MG63 (cell line): ENCODE measurements at regions not wholly inside any gene's neighbourhood (a gene's known extent, or its start where the extent isn't known, plus 50 kb on each side); places are given as distances from the start of the nearest gene placed in this dataset.
"Not testable (repeated sequence)": the region's sequence is repeated elsewhere in the genome, so short reads cannot be mapped to it uniquely, and the experiment has no call there.

Experiments used
- DNase-seq: peaks from one replicate; pipeline ENCODE4 v3.0.0-alpha.2; 2020
- H3K27me3 ChIP-seq: fragments of 250-450 bp; sonication (Bioruptor Pico); 2 replicates; pipeline ENCODE4 v1.5.1; 2020; ENCODE audit warnings: mild to moderate bottlenecking, moderate library complexity
- H3K36me3 ChIP-seq: fragments of 250-450 bp; sonication (Bioruptor Pico); 2 replicates; pipeline ENCODE4 v1.5.1; 2020; ENCODE audit warnings: mild to moderate bottlenecking, moderate library complexity
- H3K4me3 ChIP-seq: fragments of 250-450 bp; sonication (Bioruptor Pico); 2 replicates; pipeline ENCODE4 v1.5.1; 2020; ENCODE audit warnings: mild to moderate bottlenecking, moderate library complexity
- H3K9me3 ChIP-seq: fragments of 250-450 bp; sonication (Bioruptor Pico); 2 replicates; pipeline ENCODE4 v1.5.1; 2020; ENCODE audit warnings: mild to moderate bottlenecking, moderate library complexity

- H3K9me3 ChIP-seq: not testable (repeated sequence)
Measured at GRCh38 chr2:180765316-180765715, 215.1 kb upstream of the UBE2E3 start.

GRCh38 chr2:180763263-180763989 lies 217.0 kb upstream of the UBE2E3 start:
- no peaks in the 10 kb centered on the region for H3K36me3 ChIP-seq
- no peaks in the 10 kb centered on the region for H3K27me3 ChIP-seq
- H3K4me3 ChIP-seq: no peak overlapping the region
- H3K9me3 ChIP-seq: no peaks in the 10 kb centered on the region
- DNase-seq: no peak

More at GRCh38 chr2:180765316-180765715, 215.1 kb upstream of the UBE2E3 start:
- not testable (repeated sequence) for H3K27me3 ChIP-seq, H3K4me3 ChIP-seq, H3K36me3 ChIP-seq, DNase-seq

- Histone ChIP-seq H3K27me3 (no peaks in the 10 kb centered on the region), H3K9me3 (no peaks in the 10 kb centered on the region), H3K4me3 (no peak overlapping the region), H3K36me3 (no peaks in the 10 kb centered on the region)
- DNase-seq: no peak
Measured at GRCh38 chr2:180761224-180761623, 219.2 kb upstream of the UBE2E3 start.

- H3K36me3 ChIP-seq: no peaks in the 10 kb centered on the region
- no peaks in the 10 kb centered on the region for H3K9me3 ChIP-seq
- H3K4me3 ChIP-seq: no peak overlapping the region
- DNase-seq: no peak
- no peaks in the 10 kb centered on the region for H3K27me3 ChIP-seq
Measured at GRCh38 chr2:180759631-180760030, 220.8 kb upstream of the UBE2E3 start.

- no peaks in the 10 kb centered on the region for H3K9me3 ChIP-seq
- H3K36me3 ChIP-seq: no peaks in the 10 kb centered on the region
- no peaks in the 10 kb centered on the region for H3K27me3 ChIP-seq
- H3K4me3 ChIP-seq: no peak overlapping the region
- DNase-seq: no peak
Measured at GRCh38 chr2:180753809-180754761, 226.3 kb upstream of the UBE2E3 start.

GRCh38 chr2:180751306-180751920 lies 229.0 kb upstream of the UBE2E3 start:
- H3K4me3 ChIP-seq: no peak overlapping the region
- no peaks in the 10 kb centered on the region for H3K36me3 ChIP-seq
- DNase-seq: no peak
- no peaks in the 10 kb centered on the region for H3K27me3 ChIP-seq
- H3K9me3 ChIP-seq: no peaks in the 10 kb centered on the region

- no peaks in the 10 kb centered on the region for H3K36me3 ChIP-seq
- no peaks in the 10 kb centered on the region for H3K9me3 ChIP-seq
- H3K27me3 ChIP-seq: no peaks in the 10 kb centered on the region
- no peak for DNase-seq
- H3K4me3 ChIP-seq: no peak overlapping the region
Measured at GRCh38 chr2:180747728-180748127, 232.7 kb upstream of the UBE2E3 start.

- no peaks in the 10 kb centered on the region for H3K36me3 ChIP-seq
- no peak for DNase-seq
- H3K27me3 ChIP-seq: no peaks in the 10 kb centered on the region
- H3K4me3 ChIP-seq: no peak overlapping the region
- no peaks in the 10 kb centered on the region for H3K9me3 ChIP-seq
Measured at GRCh38 chr2:180743401-180743800, 237.0 kb upstream of the UBE2E3 start.

GRCh38 chr2:180742801-180743200 lies 237.6 kb upstream of the UBE2E3 start:
- Histone ChIP-seq H3K36me3 (no peaks in the 10 kb centered on the region), H3K4me3 (no peak overlapping the region), H3K27me3 (no peaks in the 10 kb centered on the region), H3K9me3 (no peaks in the 10 kb centered on the region)
- DNase-seq: no peak

- H3K27me3 ChIP-seq: no peaks in the 10 kb centered on the region
- DNase-seq: no peak
- no peak overlapping the region for H3K4me3 ChIP-seq
- no peaks in the 10 kb centered on the region for H3K36me3 ChIP-seq
- no peaks in the 10 kb centered on the region for H3K9me3 ChIP-seq
Measured at GRCh38 chr2:180739070-180739469, 241.3 kb upstream of the UBE2E3 start.

- DNase-seq: no peak
- Histone ChIP-seq H3K9me3 (no peaks in the 10 kb centered on the region), H3K36me3 (no peaks in the 10 kb centered on the region), H3K27me3 (no peaks in the 10 kb centered on the region), H3K4me3 (no peak overlapping the region)
Measured at GRCh38 chr2:180735799-180736198, 244.6 kb upstream of the UBE2E3 start.

GRCh38 chr2:180734382-180734781 lies 246.0 kb upstream of the UBE2E3 start:
- Histone ChIP-seq H3K27me3 (no peaks in the 10 kb centered on the region), H3K36me3 (no peaks in the 10 kb centered on the region), H3K4me3 (no peak overlapping the region), H3K9me3 (no peaks in the 10 kb centered on the region)
- DNase-seq: no peak

GRCh38 chr2:180733330-180733729 lies 247.1 kb upstream of the UBE2E3 start:
- Histone ChIP-seq H3K4me3 (no peak overlapping the region), H3K27me3 (no peaks in the 10 kb centered on the region)

GRCh38 chr2:180732337-180732736 lies 248.1 kb upstream of the UBE2E3 start:
- Histone ChIP-seq H3K4me3 (no peak overlapping the region), H3K27me3 (no peaks in the 10 kb centered on the region), H3K9me3 (no peaks in the 10 kb centered on the region), H3K36me3 (no peaks in the 10 kb centered on the region)
- DNase-seq: no peak

More at GRCh38 chr2:180733330-180733729, 247.1 kb upstream of the UBE2E3 start:
- Histone ChIP-seq H3K36me3 (no peaks in the 10 kb centered on the region), H3K9me3 (no peaks in the 10 kb centered on the region)
- DNase-seq: no peak

- DNase-seq: no peak
- no peaks in the 10 kb centered on the region for H3K27me3 ChIP-seq
- H3K4me3 ChIP-seq: no peak overlapping the region
- H3K36me3 ChIP-seq: no peaks in the 10 kb centered on the region
- no peaks in the 10 kb centered on the region for H3K9me3 ChIP-seq
Measured at GRCh38 chr2:180730976-180731375, 249.4 kb upstream of the UBE2E3 start.

GRCh38 chr2:180728928-180729559 lies 251.4 kb upstream of the UBE2E3 start:
- no peaks in the 10 kb centered on the region for H3K9me3 ChIP-seq

GRCh38 chr2:180723712-180724111 lies 256.7 kb upstream of the UBE2E3 start:
- H3K4me3 ChIP-seq: no peak overlapping the region
- no peaks in the 10 kb centered on the region for H3K9me3 ChIP-seq
- no peak for DNase-seq
- H3K27me3 ChIP-seq: no peaks in the 10 kb centered on the region
- no peaks in the 10 kb centered on the region for H3K36me3 ChIP-seq

More at GRCh38 chr2:180728928-180729559, 251.4 kb upstream of the UBE2E3 start:
- Histone ChIP-seq H3K4me3 (peak overlapping the region; percentile 34), H3K36me3 (no peaks in the 10 kb centered on the region), H3K27me3 (no peaks in the 10 kb centered on the region)
- no peak for DNase-seq
